ENCODE measurements at regions not wholly inside any gene's neighbourhood (a gene's known extent, or its start where the extent isn't known, plus 50 kb on each side); places are given as distances from the start of the nearest gene placed in this dataset.
"Not testable (repeated sequence)": the region's sequence is repeated elsewhere in the genome, so short reads cannot be mapped to it uniquely, and the experiment has no call there.

GRCh38 chr4:181819946-181820345, 423.3 kb upstream of the TENM3 start:
- intact Hi-C loops (cut with micrococcal nuclease), result no loop called here

- intact Hi-C loops (cut with micrococcal nuclease), result no loop called here
Observed at GRCh38 chr4:181820553-181820952, 422.6 kb upstream of the TENM3 start.

GRCh38 chr4:181821039-181822004, 421.9 kb upstream of the TENM3 start:
- intact Hi-C loops (cut with micrococcal nuclease), result no loop called here

- intact Hi-C loops (cut with micrococcal nuclease), result no loop called here
Observed at GRCh38 chr4:181822005-181822375, 421.2 kb upstream of the TENM3 start.

- intact Hi-C loops (cut with micrococcal nuclease), result no loop called here
Observed at GRCh38 chr4:181823183-181823582, 420.0 kb upstream of the TENM3 start.

GRCh38 chr4:181823645-181824044, 419.6 kb upstream of the TENM3 start:
- intact Hi-C loops (cut with micrococcal nuclease), result no loop called here

GRCh38 chr4:181825564-181825963, 417.6 kb upstream of the TENM3 start:
- intact Hi-C loops (cut with micrococcal nuclease), result no loop called here

- intact Hi-C loops (cut with micrococcal nuclease), result no loop called here
Observed at GRCh38 chr4:181827246-181827645, 416.0 kb upstream of the TENM3 start.

- intact Hi-C loops (cut with micrococcal nuclease), result no loop called here
Observed at GRCh38 chr4:181830404-181831035, 412.7 kb upstream of the TENM3 start.

GRCh38 chr4:181834071-181834470, 409.1 kb upstream of the TENM3 start:
- intact Hi-C loops (cut with micrococcal nuclease), result no loop called here

- intact Hi-C loops (cut with micrococcal nuclease), result no loop called here
Observed at GRCh38 chr4:181835348-181835747, 407.9 kb upstream of the TENM3 start.

- intact Hi-C loops (cut with micrococcal nuclease), result no loop called here
Observed at GRCh38 chr4:181838253-181838652, 404.9 kb upstream of the TENM3 start.

GRCh38 chr4:181843797-181844196, 399.4 kb upstream of the TENM3 start:
- intact Hi-C loops (cut with micrococcal nuclease), result not testable (repeated sequence)

GRCh38 chr4:181845617-181846016, 397.6 kb upstream of the TENM3 start:
- intact Hi-C loops (cut with micrococcal nuclease), result no loop called here

GRCh38 chr4:181846934-181847333, 396.3 kb upstream of the TENM3 start:
- intact Hi-C loops (cut with micrococcal nuclease), result no loop called here

GRCh38 chr4:181848357-181848756, 394.8 kb upstream of the TENM3 start:
- intact Hi-C loops (cut with micrococcal nuclease), result no loop called here

- intact Hi-C loops (cut with micrococcal nuclease), result no loop called here
Observed at GRCh38 chr4:181849472-181849871, 393.7 kb upstream of the TENM3 start.

GRCh38 chr4:181853881-181854511, 389.2 kb upstream of the TENM3 start:
- intact Hi-C loops (cut with micrococcal nuclease), result no loop called here

GRCh38 chr4:181855307-181855706, 387.9 kb upstream of the TENM3 start:
- intact Hi-C loops (cut with micrococcal nuclease), result no loop called here

- intact Hi-C loops (cut with micrococcal nuclease), result not testable (repeated sequence)
Observed at GRCh38 chr4:181857471-181857870, 385.7 kb upstream of the TENM3 start.

GRCh38 chr4:181858741-181859140, 384.5 kb upstream of the TENM3 start:
- intact Hi-C loops (cut with micrococcal nuclease), result no loop called here

- intact Hi-C loops (cut with micrococcal nuclease), result no loop called here
Observed at GRCh38 chr4:181859439-181859838, 383.8 kb upstream of the TENM3 start.
